ENCODE measurements at regions not wholly inside any gene's neighbourhood (a gene's known extent, or its start where the extent isn't known, plus 50 kb on each side); places are given as distances from the start of the nearest gene placed in this dataset.
"Not testable (repeated sequence)": the region's sequence is repeated elsewhere in the genome, so short reads cannot be mapped to it uniquely, and the experiment has no call there.

DNA sequence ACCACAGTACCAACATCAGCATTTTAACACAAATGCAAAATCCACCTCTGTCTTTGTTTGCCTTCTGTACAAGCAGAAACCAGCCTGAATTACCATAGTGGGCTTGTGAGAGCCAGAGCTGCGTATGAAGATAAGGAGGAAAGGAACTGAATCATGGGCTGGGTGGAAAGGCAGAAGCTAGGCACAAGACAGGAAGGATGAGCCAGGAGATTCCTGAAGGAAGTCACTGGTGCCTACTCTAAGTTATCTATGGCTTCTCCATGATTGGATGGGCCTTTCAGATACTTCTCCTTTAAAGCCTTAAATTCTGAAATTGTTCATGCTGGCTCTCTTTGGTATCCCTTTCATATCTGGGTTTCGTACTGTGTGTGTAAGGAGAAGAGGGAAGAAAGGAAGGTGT, 140.6 kb downstream of the LCA5 start:
- DNase-seq (ENCODE audit: insufficient read length, low spot score) = no peak
- FAIRE-seq = no peak

DNA sequence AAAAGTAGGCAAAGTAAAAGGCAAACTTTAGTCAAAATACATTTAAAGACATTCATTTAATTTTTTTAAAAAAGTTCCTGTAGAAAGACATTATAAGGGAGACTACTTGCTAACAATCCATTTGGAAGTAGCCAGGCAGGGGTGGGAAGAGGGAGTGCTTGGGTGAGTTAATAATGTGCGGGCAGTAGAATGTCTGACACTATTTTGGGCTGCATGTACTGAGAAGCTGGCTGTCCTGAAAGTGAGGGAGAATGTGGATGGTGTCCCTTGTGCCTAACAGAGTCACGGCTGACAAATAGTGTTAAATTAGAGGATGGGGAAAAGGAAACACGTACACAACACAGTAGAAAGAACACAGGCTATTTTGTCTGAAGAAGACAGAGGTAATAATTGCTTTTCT, 142.5 kb downstream of the LCA5 start:
- FAIRE-seq = no peak
- no peak for DNase-seq (ENCODE audit: insufficient read length, low spot score)

DNA sequence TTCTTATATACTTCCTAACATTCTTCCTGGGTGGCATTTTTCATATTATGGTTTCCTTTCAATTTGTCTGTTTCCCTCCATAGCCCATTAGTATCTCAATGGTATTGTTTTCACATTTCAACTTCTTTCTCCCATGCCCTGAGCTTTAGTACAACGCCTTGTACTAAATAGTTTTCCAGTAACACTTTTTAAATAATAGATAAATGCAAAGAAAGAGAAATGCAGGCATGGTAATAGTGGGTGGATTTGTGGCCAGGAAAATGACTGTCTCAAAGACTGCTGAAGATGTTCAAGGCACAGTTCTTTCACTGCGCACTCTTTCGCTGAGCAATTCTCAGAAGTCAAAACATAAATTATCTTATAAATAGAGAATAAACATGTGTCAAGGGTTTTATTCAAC, 145.1 kb downstream of the LCA5 start:
- no peak for FAIRE-seq

DNA sequence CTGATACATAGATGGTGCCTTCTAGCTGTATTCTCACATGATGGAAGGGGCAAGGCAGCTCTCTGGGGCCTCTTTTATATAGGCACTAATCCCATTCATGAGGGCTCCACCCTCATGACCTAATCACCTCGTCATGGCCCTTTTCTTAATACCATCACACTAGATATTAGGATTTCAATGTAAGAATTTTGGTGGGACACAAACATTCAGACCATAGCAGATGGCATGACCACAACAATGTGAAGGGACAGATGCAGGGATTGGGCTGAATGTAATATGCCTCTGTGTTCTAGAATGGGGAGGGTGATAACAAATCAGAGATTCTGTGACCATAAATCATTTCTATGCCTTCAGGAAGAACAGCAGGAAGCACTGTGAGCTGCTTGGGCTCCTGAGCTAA, 145.8 kb downstream of the LCA5 start:
- no peak for DNase-seq (ENCODE audit: insufficient read length, low spot score)
- no peak for FAIRE-seq

More for the DNA sequence above, 145.1 kb downstream of the LCA5 start:
- DNase-seq (ENCODE audit: insufficient read length, low spot score) = no peak

DNA sequence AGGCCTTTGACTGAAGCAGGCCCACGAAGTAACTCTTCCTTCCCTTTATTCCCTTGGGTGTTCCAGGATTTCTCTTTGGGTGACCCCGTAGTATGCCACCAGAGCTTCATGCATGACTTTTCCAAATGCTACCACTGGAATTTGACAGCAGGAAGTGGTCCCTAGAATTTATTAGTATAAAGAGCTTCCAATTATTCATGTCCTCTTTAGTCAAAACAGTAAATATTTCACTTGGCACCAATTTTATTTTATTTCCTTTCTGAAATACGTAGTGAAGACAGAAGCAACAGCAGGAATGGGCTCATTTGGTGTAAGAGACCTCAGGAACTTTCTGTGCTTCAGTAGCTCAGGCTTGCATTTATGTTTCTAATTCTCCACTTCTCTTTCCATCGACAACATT, 151.3 kb downstream of the LCA5 start:
- no peak for FAIRE-seq
- no peak for DNase-seq (ENCODE audit: insufficient read length, low spot score)

DNA sequence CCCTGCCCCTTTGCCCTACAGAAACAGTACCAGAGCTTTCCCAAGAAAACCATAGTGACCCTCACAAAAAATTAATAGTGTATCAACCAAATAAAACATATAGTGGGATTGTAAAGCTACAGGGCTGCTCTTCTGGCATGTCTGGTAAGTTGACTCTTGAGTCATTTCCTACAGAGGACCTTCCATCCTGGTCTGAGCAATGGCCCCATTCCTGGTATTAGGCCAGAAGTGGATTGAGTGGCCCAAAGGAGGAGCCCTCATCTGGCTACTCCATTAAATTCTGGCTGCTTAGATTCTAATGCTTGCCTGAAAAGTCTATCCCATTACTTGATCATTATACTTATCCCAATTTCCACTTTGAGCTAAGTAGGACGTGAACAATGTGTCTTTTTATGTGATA, 150.9 kb upstream of the HMGN3 start:
- FAIRE-seq (no peak), DNase-seq (ENCODE audit: insufficient read length, low spot score) (no peak)

DNA sequence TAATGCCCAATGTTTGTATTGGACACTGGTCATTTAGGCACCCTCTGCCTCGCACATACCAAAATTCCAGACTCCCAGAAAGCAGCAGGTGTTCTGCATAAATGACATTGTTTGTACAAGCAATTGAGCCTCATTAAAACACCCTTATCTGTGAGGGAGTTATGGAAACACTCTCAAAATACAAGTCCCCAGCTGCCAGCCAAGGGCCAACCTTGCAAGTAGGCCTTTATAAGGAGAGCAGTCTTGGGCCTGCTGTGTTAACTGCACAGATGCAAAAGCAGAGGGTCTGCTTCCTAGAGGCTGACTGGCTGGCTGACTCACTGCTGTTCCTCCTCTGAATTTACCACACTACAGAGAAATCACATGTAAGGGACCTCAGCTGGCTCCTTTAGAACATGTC, 150.4 kb upstream of the HMGN3 start:
- FAIRE-seq = no peak
- DNase-seq (ENCODE audit: insufficient read length, low spot score) = no peak

DNA sequence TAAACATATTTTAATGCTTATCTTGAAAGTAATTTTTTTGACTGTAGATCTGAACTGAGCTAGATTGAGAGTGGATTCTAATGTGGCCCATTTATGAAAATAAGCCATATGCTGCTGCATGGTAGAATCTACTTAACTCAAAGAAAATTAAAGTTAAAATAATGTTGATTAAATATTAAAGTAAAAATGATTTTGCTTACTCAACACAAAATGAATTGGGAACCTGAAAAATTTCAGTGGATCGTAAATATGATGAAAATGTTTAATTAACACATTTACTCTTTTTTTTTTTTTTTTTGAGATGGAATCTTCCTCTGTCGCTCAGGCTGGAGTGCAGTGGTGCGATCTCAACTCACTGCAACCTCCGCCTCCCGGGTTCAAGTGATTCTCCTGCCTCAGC, 144.5 kb upstream of the HMGN3 start:
- DNase-seq (ENCODE audit: insufficient read length, low spot score) (no peak), FAIRE-seq (no peak)

DNA sequence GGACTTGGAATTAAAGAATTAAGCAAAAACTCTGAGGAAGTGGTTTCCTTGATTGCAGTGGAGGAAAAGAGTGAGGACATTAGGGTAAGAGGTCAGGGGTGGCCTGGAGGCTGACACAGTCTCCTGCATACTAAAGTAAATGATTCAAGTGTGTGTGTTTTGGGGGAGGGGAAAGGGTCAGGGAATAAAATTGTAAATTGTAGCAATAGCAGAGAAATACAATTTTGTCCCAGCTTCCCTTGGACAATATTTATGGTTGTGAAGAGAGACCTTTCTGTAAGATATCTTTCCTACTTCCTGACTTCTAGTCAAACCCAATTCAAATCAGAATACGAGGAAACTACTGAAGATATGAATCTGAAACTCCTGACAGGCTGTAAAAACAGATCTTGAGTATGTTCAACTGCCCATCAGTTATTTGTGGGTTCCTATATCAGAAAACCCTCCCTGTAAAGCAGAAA, 143.4 kb upstream of the HMGN3 start:
- peak; percentile 60 for FAIRE-seq
- DNase-seq (ENCODE audit: insufficient read length, low spot score) = no peak

DNA sequence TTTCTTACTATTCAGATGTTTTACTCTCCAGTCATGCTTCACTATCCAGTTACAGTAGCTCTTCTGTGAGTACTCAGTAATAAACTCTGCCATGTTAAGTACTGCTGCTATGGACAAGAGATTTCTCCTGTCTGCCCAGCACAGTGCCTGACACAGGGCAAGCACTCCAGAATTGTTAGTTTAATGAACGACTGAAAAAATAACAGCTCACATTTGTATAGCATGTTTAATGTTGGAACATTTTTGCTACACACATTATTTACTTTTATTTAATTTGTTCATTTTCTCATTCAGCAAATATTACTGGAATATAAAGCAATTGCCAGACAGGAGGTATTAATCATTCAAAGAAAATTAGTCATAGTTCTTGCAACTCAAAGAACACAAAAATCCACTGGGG, 142.6 kb upstream of the HMGN3 start:
- DNase-seq (ENCODE audit: insufficient read length, low spot score) = no peak
- no peak for FAIRE-seq

DNA sequence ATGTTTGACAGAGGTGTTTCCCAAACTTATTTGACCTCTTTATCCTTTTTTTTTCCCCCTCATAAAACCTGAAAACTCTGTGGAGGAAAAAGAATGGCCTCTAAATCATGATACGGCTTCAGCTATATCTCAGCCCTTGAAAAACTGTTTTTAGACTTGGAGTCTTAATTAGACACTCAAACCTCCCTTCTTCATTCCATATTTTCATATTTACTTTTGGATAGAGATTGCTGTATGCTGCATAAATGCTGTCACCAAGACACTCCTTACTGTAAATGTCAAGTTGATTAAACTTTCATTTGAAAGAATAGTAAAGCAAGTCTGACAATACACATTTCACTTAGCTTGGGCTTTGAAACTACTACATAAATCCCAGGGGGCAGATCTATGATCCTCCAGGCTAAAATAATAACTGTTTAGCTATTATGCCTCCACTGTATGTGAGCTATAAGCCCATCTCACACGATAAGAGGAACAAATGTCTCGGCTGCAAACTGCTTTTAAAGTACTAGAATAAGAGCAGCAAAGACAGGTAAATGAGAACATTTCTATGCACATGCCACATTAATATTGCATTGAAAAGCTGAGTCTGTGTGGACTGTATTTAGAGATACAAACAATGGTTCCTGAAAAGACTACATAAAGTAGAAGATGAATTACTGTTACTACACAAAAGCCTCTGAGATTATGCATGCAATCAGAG, 141.3 kb upstream of the HMGN3 start:
- no peak for FAIRE-seq
- no peak for DNase-seq (ENCODE audit: insufficient read length, low spot score)

DNA sequence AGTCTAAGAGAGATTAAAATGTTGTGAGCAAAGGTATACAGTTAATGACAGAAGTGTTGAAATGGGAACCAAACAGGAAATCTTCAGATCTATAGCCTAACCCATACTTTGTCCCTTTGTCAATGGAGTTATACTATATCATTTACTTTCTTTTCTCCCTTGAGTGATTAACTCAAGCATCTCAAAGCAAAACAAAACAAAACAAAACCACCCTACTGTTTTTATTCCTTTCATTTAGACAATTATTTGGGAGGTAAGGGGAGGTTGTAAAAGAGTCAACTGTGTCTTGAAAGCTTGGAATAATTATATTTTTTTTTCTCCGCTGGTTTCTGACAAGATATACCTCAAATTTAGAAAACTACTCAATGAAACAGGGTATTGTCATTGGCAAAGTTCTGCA, 139.8 kb upstream of the HMGN3 start:
- FAIRE-seq (no peak), DNase-seq (ENCODE audit: insufficient read length, low spot score) (no peak)

DNA sequence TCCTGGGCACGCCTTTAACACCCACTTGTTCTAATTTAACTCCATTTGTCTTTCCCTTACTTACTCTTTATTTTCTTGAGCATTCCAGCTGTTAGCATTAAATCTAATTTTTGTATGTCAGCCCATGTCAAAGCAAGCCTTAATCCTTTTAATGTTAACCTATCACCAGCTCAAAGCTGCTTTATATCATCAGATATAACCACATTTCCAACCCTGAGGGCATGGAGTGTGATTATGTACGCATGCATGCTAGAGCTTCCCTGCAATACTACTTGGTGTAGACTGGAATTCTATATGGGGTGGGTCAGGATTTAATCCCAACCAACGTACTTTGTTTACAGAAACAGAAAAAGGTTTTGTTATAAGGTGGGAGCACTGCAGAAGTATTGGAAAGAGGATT, 139.4 kb upstream of the HMGN3 start:
- FAIRE-seq (no peak), DNase-seq (ENCODE audit: insufficient read length, low spot score) (no peak)

DNA sequence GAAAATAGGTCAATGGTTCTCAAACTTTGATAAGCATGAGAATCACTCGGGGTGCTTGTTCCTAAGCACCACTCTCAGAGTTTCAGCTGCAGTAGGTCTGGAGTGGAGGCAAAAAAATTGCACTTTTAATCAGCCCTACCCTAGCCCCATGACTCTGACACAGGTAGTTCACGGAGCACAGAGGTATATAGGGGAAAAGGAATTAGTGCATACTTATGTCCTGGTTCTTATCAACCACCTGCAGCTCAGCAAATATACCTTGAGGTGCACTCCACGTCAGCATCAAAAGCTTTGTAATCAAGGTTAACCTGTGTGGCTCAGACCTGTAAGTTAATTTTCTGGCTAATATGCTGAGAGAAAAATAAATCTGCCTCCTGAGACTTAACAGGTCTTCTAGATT, 138.8 kb upstream of the HMGN3 start:
- DNase-seq (ENCODE audit: insufficient read length, low spot score) = no peak
- FAIRE-seq = no peak

DNA sequence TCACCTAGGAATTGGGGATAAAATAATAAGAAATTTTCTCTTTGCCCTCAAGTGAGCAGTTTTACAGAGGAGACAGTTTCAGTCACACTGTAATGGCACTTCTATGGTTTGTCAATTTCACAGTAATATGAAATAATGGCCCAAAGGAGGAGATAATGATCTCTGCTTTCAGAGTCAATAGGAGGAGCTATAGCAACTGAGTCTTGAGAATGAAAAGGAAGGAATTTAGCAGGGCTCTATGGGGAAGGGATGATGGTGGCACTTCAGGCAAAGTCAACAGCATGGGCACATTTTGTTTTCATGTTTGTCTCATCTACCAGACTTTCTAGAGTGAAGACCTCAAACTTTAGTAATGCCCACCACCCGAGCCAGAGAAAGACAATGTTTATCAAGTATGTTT, 138.3 kb upstream of the HMGN3 start:
- DNase-seq (ENCODE audit: insufficient read length, low spot score) (no peak), FAIRE-seq (no peak)

DNA sequence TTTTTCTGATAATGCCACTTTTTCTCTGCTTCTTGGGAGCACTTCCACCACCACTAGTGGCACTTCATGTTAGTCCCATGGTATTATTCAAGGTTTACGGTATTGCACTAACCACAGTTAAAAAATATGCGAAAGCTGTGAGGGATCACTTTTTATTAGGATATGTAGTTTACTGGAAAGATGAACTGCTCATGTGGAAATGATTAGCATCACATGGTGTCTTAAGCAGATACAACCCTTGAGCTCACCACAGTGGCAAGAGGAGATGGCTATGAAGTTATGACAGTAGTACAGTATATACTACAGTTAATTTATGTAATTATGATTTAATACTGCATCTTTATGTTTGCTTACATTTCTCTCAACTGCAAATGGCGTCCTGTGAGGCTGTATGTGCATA, 134.5 kb upstream of the HMGN3 start:
- no peak for FAIRE-seq

DNA sequence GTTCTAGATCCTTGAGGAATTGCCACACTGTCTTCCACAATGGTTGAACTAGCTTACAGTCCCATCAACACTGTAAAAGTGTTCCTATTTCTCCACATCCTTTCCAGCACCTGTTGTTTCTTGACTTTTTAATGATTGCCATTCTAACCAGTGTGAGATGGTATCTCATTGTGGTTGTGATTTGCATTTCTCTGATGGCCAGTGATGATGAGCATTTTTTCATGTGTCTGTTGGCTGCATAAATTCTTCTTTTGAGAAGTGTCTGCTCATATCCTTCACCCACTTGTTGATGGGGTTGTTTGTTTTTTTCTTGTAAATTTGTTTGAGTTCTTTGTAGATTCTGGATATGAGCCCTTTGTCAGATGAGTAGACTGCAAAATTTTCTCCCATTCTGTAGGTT, 129.0 kb upstream of the HMGN3 start:
- not testable (repeated sequence) for FAIRE-seq; DNase-seq (ENCODE audit: insufficient read length, low spot score)

More for the DNA sequence above, 134.5 kb upstream of the HMGN3 start:
- no peak for DNase-seq (ENCODE audit: insufficient read length, low spot score)

DNA sequence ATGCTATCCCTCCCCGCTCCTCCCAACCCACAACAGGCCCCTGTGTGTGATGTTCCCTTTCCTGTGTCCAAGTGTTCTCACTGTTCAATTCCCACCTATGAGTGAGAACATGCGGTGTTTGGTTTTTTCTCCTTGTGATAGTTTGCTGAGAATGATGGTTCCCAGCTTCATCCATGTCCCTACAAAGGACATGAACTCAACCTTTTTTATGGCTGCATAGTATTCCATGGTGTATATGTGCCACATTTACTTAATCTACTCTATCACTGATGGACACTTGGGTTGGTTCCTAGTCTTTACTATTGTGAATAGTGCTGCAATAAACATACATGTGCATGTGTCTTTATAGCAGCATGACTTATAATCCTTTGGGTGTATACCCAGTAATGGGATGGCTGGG, 126.6 kb upstream of the HMGN3 start:
- not testable (repeated sequence) for FAIRE-seq; DNase-seq (ENCODE audit: insufficient read length, low spot score)

DNA sequence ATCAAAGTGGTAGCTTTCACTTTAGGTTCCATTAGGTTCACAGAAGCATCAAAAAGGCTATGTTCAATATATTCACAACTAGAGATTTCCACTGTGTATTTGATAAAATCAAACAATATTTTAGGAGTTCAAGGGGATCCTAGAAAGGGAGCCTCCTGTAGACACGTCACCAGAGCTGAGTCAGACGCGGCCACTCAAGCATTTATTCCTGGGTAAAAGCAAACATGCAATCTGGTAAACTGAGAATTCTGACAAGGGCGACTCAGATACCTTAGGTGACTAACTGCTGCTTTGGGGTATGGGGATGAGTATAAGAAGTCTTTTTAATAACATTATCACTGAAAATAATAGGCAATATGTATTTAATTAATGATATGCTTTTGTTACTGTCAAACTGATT, 118.7 kb upstream of the HMGN3 start:
- DNase-seq (ENCODE audit: insufficient read length, low spot score) (no peak), FAIRE-seq (no peak)

DNA sequence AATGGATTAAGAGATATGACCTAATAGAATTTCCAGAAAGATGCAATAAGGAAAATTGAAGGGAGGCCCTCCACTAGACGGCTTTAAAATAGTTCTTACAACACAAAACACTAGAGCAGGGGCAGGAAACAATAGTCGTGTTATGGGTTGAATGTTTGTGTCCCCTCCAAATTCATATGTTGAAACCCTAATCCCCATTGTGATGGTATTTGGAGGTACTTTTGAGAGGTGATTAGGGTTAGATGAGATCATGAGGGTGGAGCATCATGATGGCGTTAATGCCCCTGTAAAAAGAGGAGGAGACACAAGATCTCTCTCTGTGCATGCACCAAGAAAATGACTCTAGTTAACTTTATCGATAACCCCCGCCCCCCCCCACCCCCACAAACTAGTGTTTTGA, 104.0 kb upstream of the HMGN3 start:
- FAIRE-seq = no peak
- no peak for DNase-seq (ENCODE audit: insufficient read length, low spot score)

DNA sequence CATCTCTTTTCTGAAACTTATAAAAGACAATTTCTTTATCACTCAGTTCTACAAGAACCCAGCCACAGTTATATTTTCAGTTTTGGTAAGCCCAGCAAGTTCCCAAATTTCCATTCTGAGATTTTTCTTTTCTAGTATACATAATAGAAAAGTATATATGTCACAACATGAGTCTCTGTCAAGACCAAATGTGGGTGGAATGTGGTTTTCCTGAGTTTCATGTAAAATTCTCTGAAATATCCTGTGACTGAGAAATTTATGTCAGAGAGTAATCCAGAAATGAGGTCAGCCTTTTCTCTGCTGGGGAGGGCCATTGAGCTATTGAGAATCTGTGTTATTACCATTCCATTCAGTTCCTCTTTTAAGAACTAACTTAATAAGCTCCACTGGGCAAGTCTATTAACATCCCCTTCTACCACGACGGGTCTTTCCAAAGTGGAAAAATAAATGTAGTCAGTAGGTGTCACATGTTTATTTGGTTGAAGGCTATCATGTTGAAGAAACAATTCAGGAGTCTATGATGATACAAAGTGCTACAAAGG, 100.7 kb upstream of the HMGN3 start:
- peak; percentile 79 for FAIRE-seq
- no peak for DNase-seq (ENCODE audit: insufficient read length, low spot score)

DNA sequence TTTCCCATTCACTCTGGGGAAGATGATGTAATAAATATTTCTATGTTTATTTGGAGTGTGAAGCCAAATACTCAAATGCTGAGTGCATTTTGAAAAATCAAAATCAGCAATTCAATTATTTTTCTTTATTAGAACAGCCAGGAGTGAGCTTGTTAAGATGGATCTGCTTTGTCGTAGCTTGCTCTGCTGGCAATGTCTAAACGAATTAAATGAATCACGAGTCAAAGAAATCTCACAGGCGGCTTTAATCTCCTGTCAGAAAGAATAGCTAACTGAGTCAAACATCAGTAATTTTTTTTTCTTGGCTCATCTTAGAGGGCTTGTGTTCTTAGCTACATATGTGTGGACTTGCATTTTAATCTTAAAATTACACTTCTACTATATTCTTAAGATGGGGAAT, 100.2 kb upstream of the HMGN3 start:
- no peak for DNase-seq (ENCODE audit: insufficient read length, low spot score)
- FAIRE-seq = peak; percentile 14

DNA sequence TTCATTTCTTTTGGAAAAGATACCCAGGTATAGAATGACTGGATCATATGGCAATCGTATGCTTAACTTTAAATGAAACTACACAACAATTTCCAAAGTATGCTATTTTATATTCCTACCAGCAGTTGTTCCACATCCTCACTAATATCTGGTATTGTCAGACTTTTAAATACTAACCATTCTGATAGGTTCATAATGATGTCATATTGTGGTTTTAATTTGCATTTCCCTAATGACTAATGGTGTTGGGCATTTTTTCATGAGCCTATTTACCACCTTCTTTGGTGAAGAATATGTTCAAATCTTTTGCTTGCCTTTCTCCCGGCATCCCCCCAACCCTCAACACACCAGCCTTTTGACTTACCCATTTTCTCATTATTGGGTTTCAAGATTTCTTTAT, 96.2 kb upstream of the HMGN3 start:
- FAIRE-seq (peak; percentile 23), DNase-seq (ENCODE audit: insufficient read length, low spot score) (no peak)

All from GM19239 (cell line).